Hepatocyte (in vitro differentiated cells): ENCODE measurements at regions not wholly inside any gene's neighbourhood (a gene's known extent, or its start where the extent isn't known, plus 50 kb on each side); places are given as distances from the start of the nearest gene placed in this dataset.

ENCODE experiments used
- DNase-seq: peaks from one replicate; pipeline ENCODE4 v3.0.0-alpha.2; 2016; ENCODE audit warnings: low spot score
- H2AFZ ChIP-seq: fragments of 200-600 bp; sonication (generic); 2 replicates; pipeline ENCODE4 v1.6.0; 2016; ENCODE audit warnings: antibody characterized with exemption, mild to moderate bottlenecking
- H3K27ac ChIP-seq: fragments of 200-600 bp; sonication (generic); 2 replicates; pipeline ENCODE4 v1.5.1; 2016; ENCODE audit warnings: mild to moderate bottlenecking
- H3K27me3 ChIP-seq: fragments of 200-600 bp; sonication (generic); 2 replicates; pipeline ENCODE4 v1.6.1; 2016
- H3K36me3 ChIP-seq: fragments of 200-600 bp; sonication (generic); replicated peaks from 2 replicates; pipeline ENCODE4 v1.5.1; 2016; ENCODE audit warnings: low read depth; ENCODE audit not compliant: insufficient read depth
- H3K4me1 ChIP-seq: fragments of 200-600 bp; sonication (generic); 2 replicates; pipeline ENCODE4 v1.5.1; 2016; ENCODE audit warnings: mild to moderate bottlenecking, moderate library complexity; ENCODE audit not compliant: insufficient read depth
- H3K4me2 ChIP-seq: fragments of 200-600 bp; sonication (generic); 2 replicates; pipeline ENCODE4 v1.6.0; 2016
- H3K4me3 ChIP-seq: fragments of 200-600 bp; sonication (generic); 2 replicates; pipeline ENCODE4 v1.5.1; 2016; ENCODE audit warnings: mild to moderate bottlenecking
- H3K79me2 ChIP-seq: fragments of 200-600 bp; sonication (generic); 2 replicates; pipeline ENCODE4 v1.6.0; 2017; ENCODE audit warnings: mild to moderate bottlenecking
- H3K9me2 ChIP-seq: fragments of 200-600 bp; sonication (generic); replicated peaks from 2 replicates; pipeline ENCODE4 v1.6.0; 2017; ENCODE audit warnings: mild to moderate bottlenecking; ENCODE audit not compliant: insufficient read depth
- H3K9me3 ChIP-seq: fragments of 200-600 bp; sonication (generic); 2 replicates; pipeline ENCODE4 v1.5.1; 2016; ENCODE audit warnings: low read depth, mild to moderate bottlenecking
- H4K20me1 ChIP-seq: fragments of 200-600 bp; sonication (generic); 2 replicates; pipeline ENCODE4 v1.6.0; 2016; ENCODE audit warnings: mild to moderate bottlenecking; ENCODE audit not compliant: insufficient read depth, poor library complexity, severe bottlenecking
- CTCF ChIP-seq: fragments of 200-600 bp; sonication (generic); IDR thresholded peaks from 2 replicates; pipeline ENCODE4 v1.5.1; 2016; ENCODE audit warnings: antibody characterized with exemption, mild to moderate bottlenecking; ENCODE audit not compliant: poor library complexity
- EZH2 ChIP-seq: fragments of 200-600 bp; sonication (generic); IDR thresholded peaks from 2 replicates; pipeline ENCODE4 v1.6.1; 2016; ENCODE audit warnings: antibody characterized with exemption, mild to moderate bottlenecking, borderline replicate concordance
- EZH2phosphoT487 ChIP-seq: fragments of 200-600 bp; sonication (generic); IDR thresholded peaks from one replicate; pipeline ENCODE4 v1.6.1; 2018; ENCODE audit warnings: antibody characterized with exemption, mild to moderate bottlenecking, low read depth, moderate library complexity; ENCODE audit not compliant: unreplicated experiment, severe bottlenecking
- WGBS: methylation state at CpG from one replicate; pipeline ENCODE4 v1.1.6; 2016; ENCODE audit warnings: low lambda C conversion rate; ENCODE audit errors: missing lambda C conversion rate; 5-methylcytosine and 5-hydroxymethylcytosine counted together

GRCh38 chr7:86190351-86190750 is 453.4 kb upstream of the GRM3 start:
- TF ChIP-seq CTCF: no peak
- no peak for TF ChIP-seq EZH2phosphoT487
- no peak for TF ChIP-seq EZH2
- H3K9me2 ChIP-seq: no peaks in the 10 kb centered on the region
- H3K79me2 ChIP-seq: no peaks in the 10 kb centered on the region
- H3K27ac ChIP-seq: no peak overlapping the region
- no peak overlapping the region for H2AFZ ChIP-seq
- no peak overlapping the region for H3K4me2 ChIP-seq
- no peaks in the 10 kb centered on the region for H3K36me3 ChIP-seq
- no peak overlapping the region for H3K4me3 ChIP-seq
- DNase-seq: no peak
- H3K9me3 ChIP-seq: no peaks in the 10 kb centered on the region
- H4K20me1 ChIP-seq: no peaks in the 10 kb centered on the region
- no peaks in the 10 kb centered on the region for H3K4me1 ChIP-seq
- no peaks in the 10 kb centered on the region for H3K27me3 ChIP-seq

GRCh38 chr7:86181474-86181873 is 462.2 kb upstream of the GRM3 start:
- no peak for TF ChIP-seq EZH2
- TF ChIP-seq CTCF: no peak
- no peak for TF ChIP-seq EZH2phosphoT487
- WGBS: 80% methylated on average over 3 of the region's 3 CpGs
- H3K9me3 ChIP-seq: no peaks in the 10 kb centered on the region
- no peak overlapping the region for H3K4me3 ChIP-seq
- H3K36me3 ChIP-seq: no peaks in the 10 kb centered on the region
- no peaks in the 10 kb centered on the region for H3K79me2 ChIP-seq
- peaks cover 8% of the 10 kb centered on the region for H3K9me2 ChIP-seq
- no peak overlapping the region for H3K4me2 ChIP-seq
- no peaks in the 10 kb centered on the region for H3K4me1 ChIP-seq
- H4K20me1 ChIP-seq: no peaks in the 10 kb centered on the region
- no peak overlapping the region for H2AFZ ChIP-seq
- H3K27ac ChIP-seq: no peak overlapping the region
- no peaks in the 10 kb centered on the region for H3K27me3 ChIP-seq
- DNase-seq: no peak

GRCh38 chr7:86164827-86165226 is 478.9 kb upstream of the GRM3 start:
- no peak overlapping the region for H3K27ac ChIP-seq
- no peaks in the 10 kb centered on the region for H3K9me3 ChIP-seq
- H3K4me3 ChIP-seq: no peak overlapping the region
- H3K4me1 ChIP-seq: no peaks in the 10 kb centered on the region
- H3K9me2 ChIP-seq: no peaks in the 10 kb centered on the region
- H2AFZ ChIP-seq: no peak overlapping the region
- no peaks in the 10 kb centered on the region for H3K79me2 ChIP-seq
- H3K27me3 ChIP-seq: no peaks in the 10 kb centered on the region
- no peaks in the 10 kb centered on the region for H4K20me1 ChIP-seq
- H3K4me2 ChIP-seq: no peak overlapping the region
- TF ChIP-seq CTCF (no peak), EZH2 (no peak), EZH2phosphoT487 (no peak)
- H3K36me3 ChIP-seq: no peaks in the 10 kb centered on the region
- no peak for DNase-seq
- 92% methylated on average over 1 of the region's 1 CpG for WGBS

GRCh38 chr7:86158111-86158510 is 485.6 kb upstream of the GRM3 start:
- Histone ChIP-seq H3K9me3 (no peaks in the 10 kb centered on the region), H3K36me3 (no peaks in the 10 kb centered on the region), H3K4me1 (no peaks in the 10 kb centered on the region), H3K4me3 (no peak overlapping the region), H3K27ac (no peak overlapping the region), H3K4me2 (no peak overlapping the region), H3K9me2 (no peaks in the 10 kb centered on the region), H2AFZ (no peak overlapping the region), H3K27me3 (no peaks in the 10 kb centered on the region), H4K20me1 (no peaks in the 10 kb centered on the region), H3K79me2 (no peaks in the 10 kb centered on the region)
- no peak for TF ChIP-seq EZH2
- no peak for TF ChIP-seq CTCF
- no peak for TF ChIP-seq EZH2phosphoT487
- DNase-seq: no peak
- WGBS: 98% methylated on average over 4 of the region's 4 CpGs
